ENCODE measurements at regions not wholly inside any gene's neighbourhood (a gene's known extent, or its start where the extent isn't known, plus 50 kb on each side); places are given as distances from the start of the nearest gene placed in this dataset.

GRCh38 chr2:71787108-71787415, 333.7 kb downstream of the DYSF start:
- TF ChIP-seq TAF1 (IDR thresholded peaks at IDR 0.05; ENCODE audit: borderline replicate concordance, insufficient read depth, low read length) (no peak), SIN3A (IDR thresholded peaks at IDR 0.05; ENCODE audit: borderline replicate concordance, insufficient read depth, low read length) (no peak)
- TF ChIP-seq, protein P1, sequence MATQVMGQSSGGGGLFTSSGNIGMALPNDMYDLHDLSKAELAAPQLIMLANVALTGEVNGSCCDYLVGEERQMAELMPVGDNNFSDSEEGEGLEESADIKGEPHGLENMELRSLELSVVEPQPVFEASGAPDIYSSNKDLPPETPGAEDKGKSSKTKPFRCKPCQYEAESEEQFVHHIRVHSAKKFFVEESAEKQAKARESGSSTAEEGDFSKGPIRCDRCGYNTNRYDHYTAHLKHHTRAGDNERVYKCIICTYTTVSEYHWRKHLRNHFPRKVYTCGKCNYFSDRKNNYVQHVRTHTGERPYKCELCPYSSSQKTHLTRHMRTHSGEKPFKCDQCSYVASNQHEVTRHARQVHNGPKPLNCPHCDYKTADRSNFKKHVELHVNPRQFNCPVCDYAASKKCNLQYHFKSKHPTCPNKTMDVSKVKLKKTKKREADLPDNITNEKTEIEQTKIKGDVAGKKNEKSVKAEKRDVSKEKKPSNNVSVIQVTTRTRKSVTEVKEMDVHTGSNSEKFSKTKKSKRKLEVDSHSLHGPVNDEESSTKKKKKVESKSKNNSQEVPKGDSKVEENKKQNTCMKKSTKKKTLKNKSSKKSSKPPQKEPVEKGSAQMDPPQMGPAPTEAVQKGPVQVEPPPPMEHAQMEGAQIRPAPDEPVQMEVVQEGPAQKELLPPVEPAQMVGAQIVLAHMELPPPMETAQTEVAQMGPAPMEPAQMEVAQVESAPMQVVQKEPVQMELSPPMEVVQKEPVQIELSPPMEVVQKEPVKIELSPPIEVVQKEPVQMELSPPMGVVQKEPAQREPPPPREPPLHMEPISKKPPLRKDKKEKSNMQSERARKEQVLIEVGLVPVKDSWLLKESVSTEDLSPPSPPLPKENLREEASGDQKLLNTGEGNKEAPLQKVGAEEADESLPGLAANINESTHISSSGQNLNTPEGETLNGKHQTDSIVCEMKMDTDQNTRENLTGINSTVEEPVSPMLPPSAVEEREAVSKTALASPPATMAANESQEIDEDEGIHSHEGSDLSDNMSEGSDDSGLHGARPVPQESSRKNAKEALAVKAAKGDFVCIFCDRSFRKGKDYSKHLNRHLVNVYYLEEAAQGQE (IDR thresholded peaks at IDR 0.05; ENCODE audit: insufficient read depth in 1 of 2, low read depth in 2 of 2, low read length in 2 of 2) = no peak
